Breast epithelium (tissue), 4 donors: ENCODE measurements at regions not wholly inside any gene's neighbourhood (a gene's known extent, or its start where the extent isn't known, plus 50 kb on each side); places are given as distances from the start of the nearest gene placed in this dataset.

ENCODE experiments used
- DNase-seq, 2 donors: peaks; one replicate each; pipeline ENCODE4 v3.0.0-alpha.2; 2019; ENCODE audit warnings: low spot score in 2 of 2
- H3K27ac ChIP-seq, 2 donors: fragments of 200-600 bp; sonication (generic) in 1 of 2; one replicate each; pipeline ENCODE4 v1.5.1; 2016 to 2019; ENCODE audit warnings: mild to moderate bottlenecking in 1 of 2
- H3K27me3 ChIP-seq, 2 donors: fragments of 200-600 bp; sonication (generic) in 1 of 2; one replicate each; pipeline versions ENCODE4 v1.5.1 to v1.6.0; 2017 to 2019; ENCODE audit warnings: control low read depth in 1 of 2, mild to moderate bottlenecking in 1 of 2
- H3K36me3 ChIP-seq: fragments of 200-600 bp; one replicate; pipeline ENCODE4 v1.5.1; 2019
- H3K4me1 ChIP-seq, 2 donors: fragments of 200-600 bp; sonication (generic); one replicate each; pipeline ENCODE4 v1.5.1; 2016 to 2019; ENCODE audit warnings: control low read depth in 1 of 2
- H3K4me3 ChIP-seq, 3 donors: fragments of 200-600 bp; sonication (generic); 1 replicate in 2 of 3; 2 replicates in 1 of 3; pipeline ENCODE4 v1.5.1; 2016 to 2019; ENCODE audit warnings: mild to moderate bottlenecking in 3 of 3, moderate library complexity in 2 of 3
- H3K9me3 ChIP-seq, 2 donors: fragments of 200-600 bp; sonication (generic) in 1 of 2; one replicate each; pipeline ENCODE4 v1.5.1; 2016 to 2019; ENCODE audit warnings: control low read depth in 1 of 2
- POLR2A ChIP-seq: fragments of 450-650 bp; IDR thresholded peaks from one replicate; pipeline ENCODE4 v1.6.1; 2016; ENCODE audit warnings: antibody characterized with exemption, mild to moderate bottlenecking, moderate library complexity
- POLR2AphosphoS5 ChIP-seq, 3 donors: sonication (generic); formaldehyde crosslinking; IDR thresholded peaks; one replicate each; pipeline ENCODE4 v1.6.1; 2017; ENCODE audit warnings: antibody characterized with exemption in 3 of 3
- intact Hi-C: fragments of 100-400 bp; cut with DNase I; formaldehyde crosslinking; loops from one replicate; pipeline ENCODE4 v1.15.1; 2023; ENCODE audit warnings: low total_unique reads
- TF ChIP-seq, protein P1 (sequence below), 3 donors: fragments of 450-650 bp; IDR thresholded peaks; one replicate each; pipeline ENCODE4 v1.5.1; 2016 to 2017; ENCODE audit warnings: antibody characterized with exemption in 3 of 3, mild to moderate bottlenecking in 3 of 3, moderate library complexity in 3 of 3

GRCh38 chr3:34352778-34353331 is 554.4 kb downstream of the PDCD6IP start:
- H3K9me3 ChIP-seq = no peaks in the 10 kb centered on the region
- intact Hi-C loops = no loop called here
- DNase-seq = no peak
- H3K27me3 ChIP-seq = no peaks in the 10 kb centered on the region
- H3K4me1 ChIP-seq = no peaks in the 10 kb centered on the region
- no peak overlapping the region for H3K27ac ChIP-seq
- no peaks in the 10 kb centered on the region for H3K36me3 ChIP-seq
- H3K4me3 ChIP-seq = no peak overlapping the region
- TF ChIP-seq, protein P1, sequence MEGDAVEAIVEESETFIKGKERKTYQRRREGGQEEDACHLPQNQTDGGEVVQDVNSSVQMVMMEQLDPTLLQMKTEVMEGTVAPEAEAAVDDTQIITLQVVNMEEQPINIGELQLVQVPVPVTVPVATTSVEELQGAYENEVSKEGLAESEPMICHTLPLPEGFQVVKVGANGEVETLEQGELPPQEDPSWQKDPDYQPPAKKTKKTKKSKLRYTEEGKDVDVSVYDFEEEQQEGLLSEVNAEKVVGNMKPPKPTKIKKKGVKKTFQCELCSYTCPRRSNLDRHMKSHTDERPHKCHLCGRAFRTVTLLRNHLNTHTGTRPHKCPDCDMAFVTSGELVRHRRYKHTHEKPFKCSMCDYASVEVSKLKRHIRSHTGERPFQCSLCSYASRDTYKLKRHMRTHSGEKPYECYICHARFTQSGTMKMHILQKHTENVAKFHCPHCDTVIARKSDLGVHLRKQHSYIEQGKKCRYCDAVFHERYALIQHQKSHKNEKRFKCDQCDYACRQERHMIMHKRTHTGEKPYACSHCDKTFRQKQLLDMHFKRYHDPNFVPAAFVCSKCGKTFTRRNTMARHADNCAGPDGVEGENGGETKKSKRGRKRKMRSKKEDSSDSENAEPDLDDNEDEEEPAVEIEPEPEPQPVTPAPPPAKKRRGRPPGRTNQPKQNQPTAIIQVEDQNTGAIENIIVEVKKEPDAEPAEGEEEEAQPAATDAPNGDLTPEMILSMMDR (IDR thresholded peaks at IDR 0.05) = no peak
- TF ChIP-seq POLR2A (no peak), POLR2AphosphoS5 (IDR thresholded peaks at IDR 0.05) (no peak)

DNA sequence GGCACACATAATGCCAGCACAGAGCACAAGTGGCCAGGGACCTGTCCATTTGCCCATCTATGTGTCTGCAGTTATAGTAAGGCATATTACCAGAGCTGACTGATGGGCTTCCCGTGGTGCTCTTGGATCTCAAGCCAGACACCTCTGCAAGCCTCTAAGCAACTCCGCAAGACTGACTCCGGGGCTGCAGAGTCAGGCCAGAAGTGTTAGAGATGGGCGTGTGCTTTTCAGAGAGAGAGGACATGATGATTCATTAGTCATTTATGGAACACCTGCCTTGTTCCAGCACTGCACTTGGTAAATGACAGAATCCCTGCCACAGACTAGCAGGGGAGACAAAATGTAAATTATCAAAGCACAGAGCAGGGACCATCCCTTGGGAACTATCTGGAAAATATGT is 559.0 kb downstream of the PDCD6IP start:
- no peak overlapping the region for H3K27ac ChIP-seq
- H3K4me1 ChIP-seq = no peaks in the 10 kb centered on the region
- intact Hi-C loops = no loop called here
- no peaks in the 10 kb centered on the region for H3K9me3 ChIP-seq
- no peak for DNase-seq
- TF ChIP-seq, protein P1 (IDR thresholded peaks at IDR 0.05) = no peak
- TF ChIP-seq POLR2AphosphoS5 (IDR thresholded peaks at IDR 0.05) = no peak
- TF ChIP-seq POLR2A = no peak
- H3K4me3 ChIP-seq = no peak overlapping the region
- no peaks in the 10 kb centered on the region for H3K36me3 ChIP-seq
- no peaks in the 10 kb centered on the region for H3K27me3 ChIP-seq

GRCh38 chr3:34359064-34359463 is 560.6 kb downstream of the PDCD6IP start:
- Histone ChIP-seq H3K4me3 (no peak overlapping the region), H3K36me3 (no peaks in the 10 kb centered on the region), H3K4me1 (no peaks in the 10 kb centered on the region), H3K9me3 (no peaks in the 10 kb centered on the region), H3K27me3 (no peaks in the 10 kb centered on the region), H3K27ac (no peak overlapping the region)
- intact Hi-C loops = no loop called here
- no peak for DNase-seq
- TF ChIP-seq POLR2A (no peak), POLR2AphosphoS5 (IDR thresholded peaks at IDR 0.05) (no peak)
- TF ChIP-seq, protein P1 (IDR thresholded peaks at IDR 0.05) = no peak

- intact Hi-C loops = no loop called here
These were observed 562.3 kb downstream of the PDCD6IP start for GRCh38 chr3:34360713-34361112.

DNA sequence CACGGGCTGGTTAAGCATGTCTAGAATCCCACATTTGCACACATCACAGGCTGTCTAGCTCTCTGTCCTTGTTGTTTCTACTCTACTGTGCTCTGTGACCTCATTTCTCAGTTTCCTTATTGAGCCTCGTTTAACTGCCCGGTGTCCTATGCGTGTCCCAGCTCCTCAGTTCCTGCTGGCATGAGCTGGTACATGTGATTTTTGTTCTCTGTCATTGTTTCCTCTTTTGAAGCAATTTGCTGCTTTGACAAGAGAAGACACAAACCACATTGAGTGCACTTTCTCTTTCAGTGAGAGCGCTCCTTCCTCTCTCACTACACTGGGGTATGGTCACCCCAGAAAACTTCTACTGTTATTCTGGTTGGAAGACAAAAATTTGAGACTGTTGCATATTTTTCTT is 563.5 kb downstream of the PDCD6IP start:
- Histone ChIP-seq H3K27ac (no peak overlapping the region), H3K9me3 (no peaks in the 10 kb centered on the region), H3K4me3 (no peak overlapping the region), H3K27me3 (no peaks in the 10 kb centered on the region), H3K4me1 (no peaks in the 10 kb centered on the region), H3K36me3 (no peaks in the 10 kb centered on the region)
- intact Hi-C loops = no loop called here
- no peak for DNase-seq
- TF ChIP-seq, protein P1 (IDR thresholded peaks at IDR 0.05) = no peak
- TF ChIP-seq POLR2A (no peak), POLR2AphosphoS5 (IDR thresholded peaks at IDR 0.05) (no peak)

More at GRCh38 chr3:34360713-34361112, 562.3 kb downstream of the PDCD6IP start:
- no peaks in the 10 kb centered on the region for H3K4me1 ChIP-seq
- no peak overlapping the region for H3K4me3 ChIP-seq
- TF ChIP-seq POLR2A (no peak), POLR2AphosphoS5 (IDR thresholded peaks at IDR 0.05) (no peak)
- TF ChIP-seq, protein P1 (IDR thresholded peaks at IDR 0.05) = no peak
- no peaks in the 10 kb centered on the region for H3K9me3 ChIP-seq
- no peaks in the 10 kb centered on the region for H3K36me3 ChIP-seq
- no peak overlapping the region for H3K27ac ChIP-seq
- DNase-seq = no peak
- H3K27me3 ChIP-seq = no peaks in the 10 kb centered on the region
